ENCODE measurements at regions not wholly inside any gene's neighbourhood (a gene's known extent, or its start where the extent isn't known, plus 50 kb on each side); places are given as distances from the start of the nearest gene placed in this dataset.

- H3K27me3 ChIP-seq (ENCODE audit: control insufficient read depth, low read length), result peaks cover 9% of the 10 kb centered on the region
- H4K20me1 ChIP-seq (ENCODE audit: control insufficient read depth, insufficient read depth, low read depth, low read length), result no peaks in the 10 kb centered on the region
- H3K4me3 ChIP-seq (ENCODE audit: low read length), result no peak overlapping the region
- no peak overlapping the region for H3K4me2 ChIP-seq (ENCODE audit: low read length)
- no peaks in the 10 kb centered on the region for H3K9me3 ChIP-seq (ENCODE audit: control insufficient read depth, insufficient read depth, low read length)
- H3K27ac ChIP-seq (ENCODE audit: low read depth, low read length), result no peak overlapping the region
- H3K9me2 ChIP-seq (replicated peaks; ENCODE audit: control insufficient read depth, low read length), result no peaks in the 10 kb centered on the region
- no peaks in the 10 kb centered on the region for H3K79me2 ChIP-seq (ENCODE audit: control insufficient read depth, low read length)
- no peaks in the 10 kb centered on the region for H3F3A ChIP-seq (ENCODE audit: control insufficient read depth, insufficient read depth)
- no peak for TF ChIP-seq EZH2phosphoT487 (IDR thresholded peaks at IDR 0.05; ENCODE audit: borderline replicate concordance, low read length)
- TF ChIP-seq CTCF (IDR thresholded peaks at IDR 0.05; ENCODE audit: low read depth, low read length, poor library complexity, severe bottlenecking), result no peak
- H3K36me3 ChIP-seq (ENCODE audit: control insufficient read depth, low read length), result no peaks in the 10 kb centered on the region
- H3K4me1 ChIP-seq (ENCODE audit: control insufficient read depth, low read length), result no peaks in the 10 kb centered on the region
Measured at GRCh38 chr5:66363097-66363496, 219.0 kb downstream of the SREK1 start.

DNA sequence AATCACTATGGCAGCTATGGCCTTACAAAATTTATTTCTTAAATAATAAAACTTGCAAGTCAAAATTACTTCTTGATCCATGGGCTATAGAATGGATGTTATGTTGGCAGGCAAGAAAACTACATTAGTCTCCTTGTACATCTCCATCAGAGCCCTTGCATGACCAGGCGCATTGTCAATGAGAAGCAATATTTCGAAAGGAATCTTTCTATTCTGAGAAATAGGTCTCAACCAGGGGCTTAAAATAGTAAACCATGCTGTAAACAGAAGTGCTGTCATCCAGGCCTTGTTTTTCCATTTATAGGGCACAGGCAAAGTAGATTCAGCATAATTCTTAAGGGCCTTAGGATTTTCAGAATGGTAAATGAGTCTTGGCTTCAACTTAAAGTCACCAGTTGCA lies 220.1 kb downstream of the SREK1 start:
- Histone ChIP-seq H3K9me2 (replicated peaks; ENCODE audit: control insufficient read depth, low read length) (no peaks in the 10 kb centered on the region), H4K20me1 (ENCODE audit: control insufficient read depth, insufficient read depth, low read depth, low read length) (no peaks in the 10 kb centered on the region), H3K4me3 (ENCODE audit: low read length) (no peak overlapping the region), H3K4me2 (ENCODE audit: low read length) (no peak overlapping the region), H3K9me3 (ENCODE audit: control insufficient read depth, insufficient read depth, low read length) (no peaks in the 10 kb centered on the region), H3F3A (ENCODE audit: control insufficient read depth, insufficient read depth) (no peaks in the 10 kb centered on the region), H3K27ac (ENCODE audit: low read depth, low read length) (no peak overlapping the region), H3K36me3 (ENCODE audit: control insufficient read depth, low read length) (no peaks in the 10 kb centered on the region), H3K79me2 (ENCODE audit: control insufficient read depth, low read length) (no peaks in the 10 kb centered on the region), H3K4me1 (ENCODE audit: control insufficient read depth, low read length) (no peaks in the 10 kb centered on the region), H3K27me3 (ENCODE audit: control insufficient read depth, low read length) (peaks cover 9% of the 10 kb centered on the region)
- TF ChIP-seq CTCF (IDR thresholded peaks at IDR 0.05; ENCODE audit: low read depth, low read length, poor library complexity, severe bottlenecking) (no peak), EZH2phosphoT487 (IDR thresholded peaks at IDR 0.05; ENCODE audit: borderline replicate concordance, low read length) (no peak)

DNA sequence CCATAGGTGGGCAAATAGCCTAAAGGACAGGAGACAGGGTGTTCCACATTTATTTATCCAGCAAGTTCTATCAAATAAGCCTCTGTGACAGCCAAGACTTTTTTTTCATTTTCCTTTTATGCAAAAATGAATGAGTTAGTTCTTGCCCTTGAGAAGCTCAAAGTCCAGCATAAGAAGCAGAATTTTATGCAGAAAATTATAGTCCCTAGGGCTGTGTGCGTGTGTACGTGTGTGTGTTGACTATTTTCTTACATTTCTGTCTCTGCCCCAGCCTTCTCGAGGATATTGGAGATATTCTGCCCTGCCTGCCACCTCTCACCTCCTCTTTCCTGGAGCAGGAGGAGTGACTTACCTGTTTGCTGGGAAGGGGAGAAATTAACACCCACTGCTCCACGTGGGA lies 221.9 kb downstream of the SREK1 start:
- no peaks in the 10 kb centered on the region for H3F3A ChIP-seq (ENCODE audit: control insufficient read depth, insufficient read depth)
- H3K9me2 ChIP-seq (replicated peaks; ENCODE audit: control insufficient read depth, low read length), result no peaks in the 10 kb centered on the region
- H3K9me3 ChIP-seq (ENCODE audit: control insufficient read depth, insufficient read depth, low read length), result no peaks in the 10 kb centered on the region
- H3K4me3 ChIP-seq (ENCODE audit: low read length), result no peak overlapping the region
- no peaks in the 10 kb centered on the region for H3K79me2 ChIP-seq (ENCODE audit: control insufficient read depth, low read length)
- H4K20me1 ChIP-seq (ENCODE audit: control insufficient read depth, insufficient read depth, low read depth, low read length), result no peaks in the 10 kb centered on the region
- no peaks in the 10 kb centered on the region for H3K4me1 ChIP-seq (ENCODE audit: control insufficient read depth, low read length)
- peaks cover 9% of the 10 kb centered on the region for H3K27me3 ChIP-seq (ENCODE audit: control insufficient read depth, low read length)
- TF ChIP-seq EZH2phosphoT487 (IDR thresholded peaks at IDR 0.05; ENCODE audit: borderline replicate concordance, low read length) (no peak), CTCF (IDR thresholded peaks at IDR 0.05; ENCODE audit: low read depth, low read length, poor library complexity, severe bottlenecking) (no peak)
- no peak overlapping the region for H3K27ac ChIP-seq (ENCODE audit: low read depth, low read length)
- no peak overlapping the region for H3K4me2 ChIP-seq (ENCODE audit: low read length)
- no peaks in the 10 kb centered on the region for H3K36me3 ChIP-seq (ENCODE audit: control insufficient read depth, low read length)

Measured in DOHH2 (cell line).